GM21367 (cell line): ENCODE measurements at regions not wholly inside any gene's neighbourhood (a gene's known extent, or its start where the extent isn't known, plus 50 kb on each side); places are given as distances from the start of the nearest gene placed in this dataset.
A peak's percentile ranks its signal among the peaks of the same experiment; 100 is the strongest.

Source experiments
- ATAC-seq: cut with Tn5 transposase; IDR thresholded peaks from one replicate; pipeline ENCODE4 v1.9.1; 2021; ENCODE audit not compliant: unreplicated experiment

- ATAC-seq, result no peak
These were observed 104.9 kb upstream of the PREP start for GRCh38 chr6:105507811-105508210.

- no peak for ATAC-seq
These were observed 101.8 kb upstream of the PREP start for GRCh38 chr6:105504706-105505105.

- no peak for ATAC-seq
These were observed 100.8 kb upstream of the PREP start for GRCh38 chr6:105503641-105504040.

- no peak for ATAC-seq
These were observed 99.0 kb upstream of the PREP start for GRCh38 chr6:105501826-105502344.

- ATAC-seq, result no peak
These were observed 98.4 kb upstream of the PREP start for GRCh38 chr6:105501246-105501645.

- no peak for ATAC-seq
These were observed 97.8 kb upstream of the PREP start for GRCh38 chr6:105500693-105501092.

GRCh38 chr6:105499931-105500330 is 97.0 kb upstream of the PREP start:
- ATAC-seq, result no peak

- no peak for ATAC-seq
These were observed 96.4 kb upstream of the PREP start for GRCh38 chr6:105499136-105499870.

- no peak for ATAC-seq
These were observed 94.7 kb upstream of the PREP start for GRCh38 chr6:105497549-105497948.

GRCh38 chr6:105495515-105495914 is 92.6 kb upstream of the PREP start:
- ATAC-seq, result peak; percentile 47

- no peak for ATAC-seq
These were observed 91.8 kb upstream of the PREP start for GRCh38 chr6:105494688-105495087.

- ATAC-seq, result no peak
These were observed 90.9 kb upstream of the PREP start for GRCh38 chr6:105493736-105494135.

GRCh38 chr6:105492706-105493673 is 90.1 kb upstream of the PREP start:
- peak; percentile 78 for ATAC-seq

GRCh38 chr6:105489216-105489530 is 86.3 kb upstream of the PREP start:
- no peak for ATAC-seq

- no peak for ATAC-seq
These were observed 85.8 kb upstream of the PREP start for GRCh38 chr6:105488516-105489215.

GRCh38 chr6:105487040-105487790 is 84.3 kb upstream of the PREP start:
- ATAC-seq, result no peak

- ATAC-seq, result no peak
These were observed 82.6 kb upstream of the PREP start for GRCh38 chr6:105485456-105485855.

- ATAC-seq, result peak; percentile 41
These were observed 81.6 kb upstream of the PREP start for GRCh38 chr6:105484238-105485161.

- ATAC-seq, result no peak
These were observed 80.6 kb upstream of the PREP start for GRCh38 chr6:105483492-105483891.

- ATAC-seq, result no peak
These were observed 80.0 kb upstream of the PREP start for GRCh38 chr6:105482921-105483320.
